A549 (cell line): ENCODE measurements at regions not wholly inside any gene's neighbourhood (a gene's known extent, or its start where the extent isn't known, plus 50 kb on each side); places are given as distances from the start of the nearest gene placed in this dataset.

ENCODE experiments used
- CBX2 ChIP-seq: fragments of 200-600 bp; sonication (generic); IDR thresholded peaks from 2 replicates; pipeline ENCODE4 v1.6.1; 2016; ENCODE audit warnings: low read depth, mild to moderate bottlenecking, borderline replicate concordance
- CBX8 ChIP-seq: fragments of 200-600 bp; sonication (generic); IDR thresholded peaks from 2 replicates; pipeline ENCODE4 v1.6.1; 2016
- EP300 ChIP-seq, 2 experiments: fragments of >200 bp; sonication (Bioruptor Twin); formaldehyde crosslinking; IDR thresholded peaks; 2 replicates in 1 of 2; 3 replicates in 1 of 2; pipeline ENCODE4 v1.6.1; 2016 to 2017
- FOSL2 ChIP-seq, 2 experiments: fragments of 450-650 bp in 1 of 2; fragments of >200 bp in 1 of 2; sonication (Bioruptor Twin) in 1 of 2; formaldehyde crosslinking; IDR thresholded peaks; 2 replicates each; pipeline versions ENCODE4 v1.5.0 to v1.6.1; 2016 to 2020; ENCODE audit warnings: mild to moderate bottlenecking in 1 of 2, moderate library complexity in 1 of 2
- KDM5A ChIP-seq: fragments of 200-600 bp; sonication (generic); IDR thresholded peaks from 2 replicates; pipeline ENCODE4 v1.6.1; 2016; ENCODE audit warnings: antibody characterized with exemption, mild to moderate bottlenecking
- MAFK ChIP-seq: fragments of 450-650 bp; IDR thresholded peaks from 2 replicates; pipeline ENCODE4 v1.6.1; 2014; ENCODE audit not compliant: partially characterized antibody
- POLR2A ChIP-seq: IDR thresholded peaks from 2 replicates; pipeline ENCODE4 v1.6.1; 2012; ENCODE audit warnings: mild to moderate bottlenecking, low read length
- RCOR1 ChIP-seq: fragments of 150-350 bp; IDR thresholded peaks from 2 replicates; pipeline ENCODE4 v1.6.1; 2014; ENCODE audit warnings: antibody characterized with exemption, low read length, low read depth
- TF ChIP-seq, protein P1 (sequence below): fragments of >200 bp; sonication (Bioruptor Twin); formaldehyde crosslinking; IDR thresholded peaks from 3 replicates; pipeline ENCODE4 v1.5.1; 2016
- TF ChIP-seq, protein P2 (sequence below): fragments of 200-600 bp; sonication (generic); IDR thresholded peaks from 2 replicates; pipeline ENCODE4 v1.6.1; 2016; ENCODE audit warnings: antibody characterized with exemption, mild to moderate bottlenecking, moderate library complexity

DNA sequence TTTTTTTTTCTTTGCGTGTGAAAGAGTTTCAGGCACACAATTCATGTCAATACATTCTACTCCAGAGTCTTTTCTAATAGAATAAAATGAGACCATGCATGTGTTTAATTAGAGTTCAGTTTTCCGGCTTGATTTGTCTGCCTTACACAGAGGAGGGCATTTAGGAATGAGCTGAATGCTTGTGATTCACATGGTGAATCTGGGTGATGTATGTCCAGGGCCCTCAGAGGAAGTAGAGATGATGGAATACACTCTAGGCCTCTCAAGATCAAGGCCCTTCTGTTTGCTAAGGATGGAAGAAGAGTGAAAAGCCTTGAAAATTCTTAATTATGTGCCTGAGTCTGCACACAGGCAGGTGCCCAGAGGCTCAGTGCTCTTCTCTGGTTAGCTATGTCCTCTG is 71.0 kb upstream of the CYRIA start:
- no peak for TF ChIP-seq POLR2A
- TF ChIP-seq EP300 (IDR thresholded peaks at IDR 0.05): no peak
- TF ChIP-seq, protein P1, sequence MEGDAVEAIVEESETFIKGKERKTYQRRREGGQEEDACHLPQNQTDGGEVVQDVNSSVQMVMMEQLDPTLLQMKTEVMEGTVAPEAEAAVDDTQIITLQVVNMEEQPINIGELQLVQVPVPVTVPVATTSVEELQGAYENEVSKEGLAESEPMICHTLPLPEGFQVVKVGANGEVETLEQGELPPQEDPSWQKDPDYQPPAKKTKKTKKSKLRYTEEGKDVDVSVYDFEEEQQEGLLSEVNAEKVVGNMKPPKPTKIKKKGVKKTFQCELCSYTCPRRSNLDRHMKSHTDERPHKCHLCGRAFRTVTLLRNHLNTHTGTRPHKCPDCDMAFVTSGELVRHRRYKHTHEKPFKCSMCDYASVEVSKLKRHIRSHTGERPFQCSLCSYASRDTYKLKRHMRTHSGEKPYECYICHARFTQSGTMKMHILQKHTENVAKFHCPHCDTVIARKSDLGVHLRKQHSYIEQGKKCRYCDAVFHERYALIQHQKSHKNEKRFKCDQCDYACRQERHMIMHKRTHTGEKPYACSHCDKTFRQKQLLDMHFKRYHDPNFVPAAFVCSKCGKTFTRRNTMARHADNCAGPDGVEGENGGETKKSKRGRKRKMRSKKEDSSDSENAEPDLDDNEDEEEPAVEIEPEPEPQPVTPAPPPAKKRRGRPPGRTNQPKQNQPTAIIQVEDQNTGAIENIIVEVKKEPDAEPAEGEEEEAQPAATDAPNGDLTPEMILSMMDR: no peak
- no peak for TF ChIP-seq CBX2
- TF ChIP-seq, protein P2, sequence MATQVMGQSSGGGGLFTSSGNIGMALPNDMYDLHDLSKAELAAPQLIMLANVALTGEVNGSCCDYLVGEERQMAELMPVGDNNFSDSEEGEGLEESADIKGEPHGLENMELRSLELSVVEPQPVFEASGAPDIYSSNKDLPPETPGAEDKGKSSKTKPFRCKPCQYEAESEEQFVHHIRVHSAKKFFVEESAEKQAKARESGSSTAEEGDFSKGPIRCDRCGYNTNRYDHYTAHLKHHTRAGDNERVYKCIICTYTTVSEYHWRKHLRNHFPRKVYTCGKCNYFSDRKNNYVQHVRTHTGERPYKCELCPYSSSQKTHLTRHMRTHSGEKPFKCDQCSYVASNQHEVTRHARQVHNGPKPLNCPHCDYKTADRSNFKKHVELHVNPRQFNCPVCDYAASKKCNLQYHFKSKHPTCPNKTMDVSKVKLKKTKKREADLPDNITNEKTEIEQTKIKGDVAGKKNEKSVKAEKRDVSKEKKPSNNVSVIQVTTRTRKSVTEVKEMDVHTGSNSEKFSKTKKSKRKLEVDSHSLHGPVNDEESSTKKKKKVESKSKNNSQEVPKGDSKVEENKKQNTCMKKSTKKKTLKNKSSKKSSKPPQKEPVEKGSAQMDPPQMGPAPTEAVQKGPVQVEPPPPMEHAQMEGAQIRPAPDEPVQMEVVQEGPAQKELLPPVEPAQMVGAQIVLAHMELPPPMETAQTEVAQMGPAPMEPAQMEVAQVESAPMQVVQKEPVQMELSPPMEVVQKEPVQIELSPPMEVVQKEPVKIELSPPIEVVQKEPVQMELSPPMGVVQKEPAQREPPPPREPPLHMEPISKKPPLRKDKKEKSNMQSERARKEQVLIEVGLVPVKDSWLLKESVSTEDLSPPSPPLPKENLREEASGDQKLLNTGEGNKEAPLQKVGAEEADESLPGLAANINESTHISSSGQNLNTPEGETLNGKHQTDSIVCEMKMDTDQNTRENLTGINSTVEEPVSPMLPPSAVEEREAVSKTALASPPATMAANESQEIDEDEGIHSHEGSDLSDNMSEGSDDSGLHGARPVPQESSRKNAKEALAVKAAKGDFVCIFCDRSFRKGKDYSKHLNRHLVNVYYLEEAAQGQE: no peak
- TF ChIP-seq FOSL2 (IDR thresholded peaks at IDR 0.05): no peak
- no peak for TF ChIP-seq FOSL2 (CRISPR knock-in tag; IDR thresholded peaks at IDR 0.05)
- no peak for TF ChIP-seq KDM5A
- TF ChIP-seq MAFK: no peak
- no peak for TF ChIP-seq RCOR1
- no peak for TF ChIP-seq CBX8
